Skeletal muscle cell (primary cell): ENCODE measurements at regions not wholly inside any gene's neighbourhood (a gene's known extent, or its start where the extent isn't known, plus 50 kb on each side); places are given as distances from the start of the nearest gene placed in this dataset.

Experiments
- DNase-seq: peaks from one replicate; pipeline ENCODE4 v3.0.0-alpha.2; 2010; ENCODE audit warnings: low read depth
- H3K4me3 ChIP-seq: 2 replicates; pipeline ENCODE4 v1.5.1; 2011; ENCODE audit warnings: low read depth, mild to moderate bottlenecking, control low read depth, low read length, moderate library complexity

DNA sequence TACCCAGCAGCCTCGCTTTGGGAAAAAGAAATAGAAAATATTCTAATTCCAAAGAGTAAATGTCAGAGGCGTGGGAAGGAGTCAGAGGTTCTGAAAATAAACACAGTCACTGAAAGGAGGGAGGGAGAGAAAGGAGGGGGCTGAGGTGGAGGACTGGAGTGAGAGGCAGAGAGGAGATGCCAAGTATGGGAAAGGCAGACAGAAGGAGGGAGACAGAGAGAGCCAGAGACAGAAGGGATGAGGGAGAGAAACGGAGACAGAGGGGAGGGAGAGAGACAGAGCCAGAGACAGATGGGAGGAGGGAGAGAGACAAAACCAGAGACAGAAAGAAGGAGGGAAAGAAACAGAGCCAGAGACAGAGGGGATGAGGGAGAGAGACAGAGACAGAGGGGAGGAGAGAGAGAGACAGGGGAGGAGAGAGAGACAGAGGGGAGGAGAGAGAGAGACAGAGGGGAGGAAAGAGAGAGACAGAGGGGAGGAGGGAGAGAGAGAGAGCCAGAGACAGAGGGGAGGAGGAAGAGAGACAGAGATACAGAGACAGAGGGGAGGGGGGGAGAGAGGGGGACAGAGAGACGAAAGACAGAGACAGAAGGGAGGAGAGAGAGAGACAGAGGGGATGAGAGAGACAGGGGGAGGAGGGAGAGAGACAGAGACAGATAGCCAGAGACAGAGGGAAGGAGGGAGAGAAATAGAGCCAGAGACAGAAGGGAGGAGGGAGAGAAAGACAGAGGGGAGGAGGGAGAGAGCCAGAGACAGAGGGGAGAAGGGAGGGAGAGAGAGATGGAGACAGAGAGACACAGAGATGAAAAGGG lies 525.5 kb downstream of the MATN1 start:
- H3K4me3 ChIP-seq = no peak overlapping the region
- DNase-seq = no peak

DNA sequence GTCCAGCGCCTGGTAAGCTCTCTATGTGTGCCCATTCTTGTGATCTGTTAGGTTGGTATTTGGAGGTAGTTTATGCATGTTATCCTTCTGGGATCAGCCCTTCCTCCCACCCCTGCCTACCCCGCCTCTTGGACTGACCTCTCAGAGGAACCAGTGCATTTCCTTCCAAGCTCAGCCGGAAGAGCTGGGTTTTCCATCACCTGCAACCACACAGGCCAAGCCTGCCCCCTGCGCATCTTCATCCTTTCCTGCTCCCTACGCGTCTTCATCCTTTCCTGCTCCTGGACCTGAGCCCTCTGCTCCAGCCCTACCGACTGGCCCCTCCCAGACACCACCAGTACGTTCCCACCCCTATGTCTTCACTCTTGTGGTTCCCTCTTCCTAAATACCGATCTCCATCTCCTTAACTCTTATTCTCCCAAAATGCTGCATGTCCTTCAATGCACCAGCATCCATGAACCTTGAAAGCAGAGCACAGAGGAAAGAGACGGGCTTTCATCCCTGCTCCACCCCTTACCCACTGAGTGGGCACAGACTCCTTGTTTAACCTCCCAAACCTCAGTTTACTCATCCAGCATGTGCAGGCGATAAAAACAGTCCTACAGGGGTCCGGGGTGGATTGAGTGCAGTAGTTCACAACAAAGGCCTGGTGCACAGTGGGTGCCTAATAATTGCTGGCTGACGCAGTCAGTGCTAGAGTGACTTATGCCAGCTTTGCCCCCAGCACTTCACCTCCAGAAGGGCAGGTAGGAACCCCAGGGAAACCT lies 526.3 kb downstream of the MATN1 start:
- no peak overlapping the region for H3K4me3 ChIP-seq
- DNase-seq = no peak

DNA sequence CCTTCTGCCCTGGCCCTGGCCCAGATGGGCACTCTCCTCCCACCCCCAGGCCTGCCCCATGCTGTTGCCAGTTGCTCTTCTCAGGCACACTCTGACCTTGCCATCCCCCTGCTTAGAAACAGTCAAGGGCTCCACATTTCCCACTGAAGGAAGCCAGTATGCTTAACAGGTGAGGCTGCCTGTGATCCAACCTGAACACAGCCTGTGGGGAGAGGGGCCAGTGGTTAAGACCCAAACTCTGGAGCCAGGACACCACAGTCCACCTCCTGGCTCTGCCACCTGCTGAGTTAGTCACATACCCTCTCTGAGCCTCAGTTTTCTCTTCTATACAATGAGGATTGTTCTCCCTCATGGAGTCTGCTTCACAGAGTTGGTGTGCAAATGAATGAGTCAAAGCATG lies 526.9 kb downstream of the MATN1 start:
- DNase-seq = no peak
- no peak overlapping the region for H3K4me3 ChIP-seq

DNA sequence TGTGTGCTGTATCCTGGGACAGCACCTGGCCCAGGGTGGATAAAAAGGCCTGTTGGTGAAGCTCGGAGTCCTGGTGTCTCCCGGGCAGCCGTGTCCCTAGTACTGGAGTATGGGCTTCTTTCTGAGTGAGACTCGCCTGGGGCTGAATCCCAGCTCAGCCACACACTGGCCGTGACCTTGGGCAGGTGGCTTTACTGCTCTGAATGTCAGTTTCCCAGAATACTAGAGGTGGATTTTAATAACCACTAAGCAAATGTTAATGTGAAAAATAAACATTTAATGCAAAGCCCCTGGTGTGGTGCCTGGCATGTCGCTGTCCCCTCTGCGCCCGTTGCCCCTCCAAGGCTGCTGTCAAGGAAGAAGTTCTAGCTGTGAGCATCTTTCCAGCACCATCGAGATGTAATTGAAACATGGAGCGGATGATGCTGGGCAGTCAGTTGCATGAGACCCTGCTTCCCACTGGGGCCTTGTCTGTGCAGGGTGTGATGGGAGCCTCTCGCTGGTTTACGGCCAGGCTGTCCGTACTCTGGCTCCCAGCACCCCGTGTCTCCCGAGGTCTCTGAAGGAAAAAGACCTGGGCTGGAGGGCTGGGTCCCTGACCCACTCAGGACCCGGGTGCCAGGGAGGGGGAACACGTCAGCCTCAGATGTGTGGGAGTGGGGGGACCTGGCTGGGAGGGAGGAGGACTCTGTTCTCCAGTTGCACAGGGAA lies 527.8 kb downstream of the MATN1 start:
- DNase-seq = no peak
- no peak overlapping the region for H3K4me3 ChIP-seq

DNA sequence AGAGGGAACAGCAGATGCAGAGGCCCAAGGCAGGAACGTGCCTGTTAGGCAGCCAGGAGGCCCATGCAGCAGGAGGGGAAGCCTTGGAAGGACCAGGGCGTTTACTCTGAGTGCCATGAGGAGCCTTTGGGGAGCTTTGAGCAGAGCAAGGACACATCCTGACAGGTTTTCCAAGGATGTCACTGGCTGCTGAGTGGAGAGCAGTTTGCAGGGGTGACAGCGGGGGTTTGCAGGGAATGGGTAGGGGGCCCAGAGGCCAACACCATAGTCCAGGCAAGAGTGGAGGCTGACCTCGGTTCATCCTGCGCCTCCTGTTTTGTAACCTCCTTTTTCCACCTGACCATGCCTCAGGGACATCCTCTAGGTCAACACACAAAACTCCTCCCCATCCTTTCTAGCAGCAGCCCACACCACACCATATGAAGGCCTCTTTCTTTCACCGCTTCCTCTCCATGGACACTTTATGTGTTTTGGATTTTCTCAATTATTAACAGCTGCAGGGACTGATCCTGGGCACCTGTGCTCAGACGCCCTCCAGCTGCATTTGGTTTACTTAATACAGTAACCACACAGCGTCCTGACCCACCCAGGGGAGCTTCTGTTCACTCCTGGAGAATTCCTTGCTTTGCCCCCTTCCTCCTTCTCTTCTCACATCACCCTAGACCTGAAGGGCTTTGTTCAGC lies 528.5 kb downstream of the MATN1 start:
- DNase-seq = no peak
- H3K4me3 ChIP-seq = no peak overlapping the region

DNA sequence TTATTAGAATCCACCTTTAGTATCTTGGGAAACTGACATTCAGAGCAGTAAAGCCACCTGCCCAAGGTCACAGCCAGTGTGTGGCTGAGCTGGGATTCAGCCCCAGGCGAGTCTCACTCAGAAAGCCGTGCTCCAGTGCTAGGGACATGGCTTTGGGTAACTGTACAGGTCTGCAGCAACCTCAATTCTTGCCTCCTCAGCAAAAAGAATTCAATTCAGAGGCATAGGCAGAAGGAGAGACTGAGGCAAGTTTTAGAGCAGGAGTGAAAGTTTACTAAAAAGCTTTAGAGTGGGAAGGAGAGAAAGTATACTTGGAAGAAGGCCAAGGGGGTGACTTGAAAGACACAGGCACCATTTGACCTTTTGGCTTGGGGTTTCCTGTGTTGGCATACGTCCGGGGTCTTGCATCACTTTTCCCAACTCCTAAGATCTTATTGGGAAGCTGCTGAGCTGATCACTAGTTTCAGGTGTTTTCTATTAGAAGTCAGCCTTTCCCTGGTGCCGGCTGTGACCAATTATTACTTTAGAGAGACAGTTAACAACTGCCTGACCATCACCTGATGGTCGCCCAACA lies 529.3 kb downstream of the MATN1 start:
- H3K4me3 ChIP-seq = no peak overlapping the region
- DNase-seq = no peak

DNA sequence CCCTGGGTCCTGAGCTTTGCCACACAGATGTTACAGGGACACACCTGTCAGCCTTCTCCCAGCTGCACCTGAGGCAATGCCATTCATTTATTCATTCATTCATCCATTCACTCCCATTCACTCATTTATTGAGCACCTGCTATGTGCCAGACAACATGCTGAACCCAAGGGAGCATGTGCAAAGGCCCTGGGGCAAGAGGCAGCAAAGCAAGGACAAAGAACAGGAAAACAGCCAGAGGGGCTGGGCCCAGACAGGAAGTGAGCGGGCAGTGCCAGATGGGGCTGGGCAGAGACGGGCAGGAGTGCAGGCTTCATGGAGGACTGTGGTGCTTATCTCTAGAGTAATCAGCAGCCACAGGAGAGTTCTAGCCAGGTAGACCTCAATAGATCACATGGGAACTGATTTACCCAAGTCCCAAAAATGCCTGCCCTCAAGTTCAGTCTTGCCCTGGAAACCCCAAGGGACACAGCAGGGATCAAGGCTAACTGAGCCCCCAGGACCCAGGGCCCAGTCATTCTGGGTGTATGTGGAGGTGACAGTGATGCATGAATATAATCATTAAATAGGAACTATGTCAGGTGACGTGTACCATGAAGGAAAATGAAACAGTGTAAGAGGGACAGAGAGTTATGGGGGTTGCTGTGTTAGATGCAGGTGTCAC lies 530.3 kb downstream of the MATN1 start:
- no peak overlapping the region for H3K4me3 ChIP-seq
- DNase-seq = no peak

DNA sequence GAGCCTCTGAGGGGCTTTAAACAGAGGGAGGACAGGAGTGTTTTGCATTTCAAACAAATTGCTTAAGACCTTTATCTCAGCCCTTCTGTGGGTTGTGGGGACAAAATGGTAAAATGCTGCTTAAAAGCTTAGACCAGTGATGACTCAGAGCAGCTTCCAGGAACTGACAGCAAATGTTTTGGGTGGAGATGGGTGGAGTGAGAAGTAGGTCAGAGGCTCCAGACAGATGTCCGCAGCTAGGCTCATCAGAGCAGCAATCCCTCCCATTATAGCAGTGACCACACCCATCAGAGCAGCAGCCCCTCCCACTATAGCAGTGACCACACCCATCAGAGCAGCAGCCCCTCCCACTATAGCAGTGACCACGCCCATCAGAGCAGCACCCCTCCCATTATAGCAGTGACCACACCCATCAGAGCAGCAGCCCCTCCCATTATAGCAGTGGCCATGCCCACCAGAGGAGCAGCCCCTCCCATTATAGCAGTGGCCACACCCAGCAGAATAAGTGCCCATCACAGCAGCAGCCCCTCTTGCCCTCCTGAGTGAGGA lies 532.2 kb downstream of the MATN1 start:
- DNase-seq = peak; percentile 2
- H3K4me3 ChIP-seq = no peak overlapping the region

DNA sequence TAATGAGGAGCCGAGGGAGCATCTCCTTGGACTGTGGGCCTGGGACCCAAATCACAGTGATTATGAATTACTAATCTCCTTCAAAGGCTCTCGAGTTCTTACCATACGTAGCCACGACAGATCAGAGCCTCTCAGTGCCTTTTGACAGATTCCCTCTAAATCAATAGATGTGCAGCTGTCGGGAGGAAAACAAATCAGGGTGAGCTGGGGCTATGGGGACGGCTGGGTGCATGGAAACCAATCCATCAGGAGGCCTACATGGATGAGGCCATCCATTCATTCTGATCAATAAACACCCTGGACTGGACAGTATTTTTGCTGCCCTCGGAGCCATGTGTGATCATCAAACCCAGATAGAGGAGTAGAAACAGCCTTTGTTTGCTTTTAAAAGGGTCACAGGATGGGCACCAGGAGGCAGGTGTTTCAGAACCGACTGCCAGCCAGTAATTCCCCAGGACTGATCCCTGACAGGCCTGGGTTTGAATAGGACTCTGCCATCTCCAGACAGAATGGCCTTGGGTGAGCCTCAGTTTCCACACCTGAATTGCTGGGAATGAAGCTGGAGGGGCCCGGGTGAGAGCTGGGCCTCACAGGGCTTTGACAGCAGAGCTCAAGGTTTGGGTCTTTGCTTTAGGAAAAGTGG lies 532.8 kb downstream of the MATN1 start:
- DNase-seq = no peak
- H3K4me3 ChIP-seq = no peak overlapping the region

DNA sequence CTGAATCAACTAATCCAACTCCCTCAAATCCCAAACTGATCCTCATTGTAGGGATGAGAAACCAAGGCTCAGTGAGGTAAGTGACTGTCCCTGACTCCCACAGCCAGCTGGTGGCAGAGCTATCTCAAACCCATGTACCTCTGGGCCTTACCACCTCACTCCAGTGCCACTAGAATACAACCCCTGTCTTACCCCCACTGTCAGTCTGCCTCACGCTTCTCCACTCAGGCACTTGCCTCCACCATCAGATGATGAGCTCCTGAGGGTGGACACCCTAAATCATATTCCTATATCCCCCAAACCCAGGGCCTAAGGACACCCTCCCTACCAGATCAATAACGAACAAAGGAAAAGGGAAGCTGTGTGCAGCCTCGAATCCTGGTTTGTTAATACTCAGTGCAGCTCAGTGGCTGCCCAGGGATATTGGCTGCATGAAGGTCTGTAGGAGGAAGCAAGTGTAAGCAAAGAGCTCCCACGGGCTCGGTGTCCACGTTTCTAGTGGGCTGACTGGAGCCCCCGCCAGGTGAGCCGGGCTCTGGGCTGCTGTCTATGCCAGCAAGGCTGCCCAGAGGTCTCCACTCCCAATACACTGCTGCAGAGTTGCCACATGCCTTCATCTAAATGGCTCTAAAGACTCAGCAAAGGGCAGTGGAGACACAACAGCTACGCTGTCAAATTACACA lies 533.4 kb downstream of the MATN1 start:
- DNase-seq = no peak
- H3K4me3 ChIP-seq = no peak overlapping the region

DNA sequence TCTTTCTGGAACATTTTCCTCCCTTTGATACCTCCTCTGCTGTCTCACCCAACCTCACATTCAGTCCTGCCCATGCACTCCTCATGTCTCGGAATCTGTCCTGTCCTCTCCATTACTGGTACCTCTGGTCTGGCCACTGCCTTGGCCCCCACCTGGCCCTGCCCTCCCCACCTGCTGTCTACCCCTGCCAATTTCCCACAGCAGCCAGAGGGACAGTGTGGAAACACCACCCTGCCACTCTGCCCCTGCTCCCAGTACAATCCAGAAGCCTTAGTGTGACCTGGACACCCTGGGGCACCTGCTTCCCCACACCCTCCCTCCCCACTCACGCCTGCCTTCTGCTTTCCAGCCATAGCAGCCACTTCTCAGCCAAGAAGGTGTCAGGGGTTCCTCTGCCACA lies 534.4 kb downstream of the MATN1 start:
- no peak overlapping the region for H3K4me3 ChIP-seq
- DNase-seq = no peak

DNA sequence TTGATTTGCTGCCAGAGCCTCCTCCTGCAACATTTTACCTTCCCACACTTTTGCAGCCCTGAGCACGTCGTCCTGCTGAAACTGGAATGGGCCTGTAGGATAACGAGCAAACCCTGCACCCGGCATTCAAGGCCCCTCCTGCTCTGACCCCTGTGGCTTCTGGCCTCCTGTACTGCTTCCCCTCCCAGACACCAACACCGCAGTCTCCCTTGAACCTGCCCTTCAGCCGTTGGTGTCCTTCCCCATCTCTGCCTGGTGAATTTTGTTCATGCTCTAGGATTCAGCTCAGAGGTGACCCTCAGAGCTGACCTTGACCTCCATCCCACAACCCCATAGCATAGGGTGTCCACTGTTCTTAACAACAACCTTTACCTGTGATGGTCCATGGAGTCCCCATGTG lies 535.1 kb downstream of the MATN1 start:
- no peak for DNase-seq

DNA sequence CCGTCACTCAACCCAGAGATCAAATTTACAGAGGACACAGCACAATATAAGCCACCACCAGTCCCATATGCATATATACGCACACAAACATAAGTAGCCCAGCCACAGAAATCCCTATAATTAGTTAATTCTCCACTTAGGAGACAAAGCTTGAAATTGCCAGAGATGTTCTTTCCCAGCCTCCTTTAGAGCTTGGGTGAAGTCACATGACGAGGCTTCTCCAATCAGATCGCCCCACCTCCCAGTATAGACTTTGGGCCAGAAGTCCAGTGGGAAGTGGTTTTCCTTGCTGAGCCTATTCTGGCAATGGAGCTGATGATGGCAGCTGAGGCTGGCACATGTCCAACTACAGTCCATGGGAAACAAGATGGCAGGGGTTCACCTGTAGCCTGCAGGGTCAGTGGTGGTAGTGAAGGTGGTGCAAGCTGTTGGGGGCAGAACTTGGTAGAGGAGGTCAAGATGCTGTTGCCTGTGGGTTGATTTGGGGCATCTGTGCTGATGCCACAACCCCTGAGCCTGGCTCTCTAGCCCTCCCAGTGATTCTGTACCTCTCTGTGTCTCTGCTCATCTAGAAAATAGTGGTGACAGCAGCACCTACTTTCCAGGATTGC lies 535.9 kb downstream of the MATN1 start:
- no peak overlapping the region for H3K4me3 ChIP-seq
- DNase-seq = no peak

More for the DNA sequence above, 535.1 kb downstream of the MATN1 start:
- no peak overlapping the region for H3K4me3 ChIP-seq

DNA sequence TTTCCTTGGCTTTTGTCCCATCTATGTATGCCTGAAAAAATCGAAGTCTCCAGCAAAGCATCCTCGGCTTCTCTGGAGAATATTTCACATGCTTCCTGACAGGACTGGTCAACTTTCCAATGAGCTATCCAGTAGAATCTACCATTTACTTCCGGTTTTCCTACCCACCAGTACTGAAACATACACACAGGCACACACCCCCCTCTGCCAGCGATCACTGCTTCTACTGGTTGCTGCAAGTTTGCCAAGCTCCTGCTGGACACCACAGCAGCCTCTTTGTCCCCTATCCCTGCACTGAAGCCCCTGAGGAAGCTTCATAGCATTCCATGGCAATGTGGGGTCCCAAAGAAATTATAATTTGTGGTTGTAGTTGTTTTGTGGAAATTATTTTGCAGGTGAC lies 536.8 kb downstream of the MATN1 start:
- H3K4me3 ChIP-seq = no peak overlapping the region
- no peak for DNase-seq

DNA sequence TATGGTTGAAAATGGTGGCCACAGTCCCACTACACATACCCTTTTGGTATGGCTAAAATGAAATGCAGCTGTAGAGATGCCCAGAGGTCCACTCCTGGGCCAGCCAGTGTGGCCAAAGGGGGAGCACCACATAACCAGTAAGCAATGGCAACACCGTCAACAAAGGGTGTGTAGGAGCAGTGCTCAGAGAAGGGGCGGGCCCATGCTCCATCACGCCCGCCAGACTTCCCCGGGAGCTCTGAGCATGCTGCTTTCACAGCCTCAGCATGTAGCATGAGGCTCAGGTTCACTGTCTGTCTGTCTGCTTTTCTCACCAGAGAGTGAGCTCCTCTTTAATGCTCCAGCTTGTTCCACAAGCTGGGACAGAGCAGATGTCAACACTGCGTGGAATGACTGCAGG lies 537.6 kb downstream of the MATN1 start:
- no peak overlapping the region for H3K4me3 ChIP-seq
- DNase-seq = no peak

DNA sequence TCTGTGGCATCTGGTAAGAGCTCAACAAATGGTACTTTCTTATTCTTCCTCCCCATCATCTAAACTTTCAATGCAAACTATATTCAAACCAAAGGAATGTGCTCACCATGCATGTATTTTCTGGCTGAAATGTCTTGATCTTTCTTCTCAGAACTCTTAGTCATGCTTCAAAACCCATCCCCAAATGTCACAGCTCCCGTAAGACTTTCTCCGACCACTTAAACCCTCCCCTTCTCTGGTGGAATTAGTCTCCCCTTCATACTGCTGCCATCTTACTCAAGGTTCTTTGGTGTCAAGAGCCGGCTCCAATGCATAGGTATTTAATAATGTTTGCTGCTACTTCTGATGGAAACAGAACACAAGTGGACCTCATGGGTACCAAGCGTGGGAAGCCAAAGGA lies 538.1 kb downstream of the MATN1 start:
- no peak overlapping the region for H3K4me3 ChIP-seq
- DNase-seq = no peak

DNA sequence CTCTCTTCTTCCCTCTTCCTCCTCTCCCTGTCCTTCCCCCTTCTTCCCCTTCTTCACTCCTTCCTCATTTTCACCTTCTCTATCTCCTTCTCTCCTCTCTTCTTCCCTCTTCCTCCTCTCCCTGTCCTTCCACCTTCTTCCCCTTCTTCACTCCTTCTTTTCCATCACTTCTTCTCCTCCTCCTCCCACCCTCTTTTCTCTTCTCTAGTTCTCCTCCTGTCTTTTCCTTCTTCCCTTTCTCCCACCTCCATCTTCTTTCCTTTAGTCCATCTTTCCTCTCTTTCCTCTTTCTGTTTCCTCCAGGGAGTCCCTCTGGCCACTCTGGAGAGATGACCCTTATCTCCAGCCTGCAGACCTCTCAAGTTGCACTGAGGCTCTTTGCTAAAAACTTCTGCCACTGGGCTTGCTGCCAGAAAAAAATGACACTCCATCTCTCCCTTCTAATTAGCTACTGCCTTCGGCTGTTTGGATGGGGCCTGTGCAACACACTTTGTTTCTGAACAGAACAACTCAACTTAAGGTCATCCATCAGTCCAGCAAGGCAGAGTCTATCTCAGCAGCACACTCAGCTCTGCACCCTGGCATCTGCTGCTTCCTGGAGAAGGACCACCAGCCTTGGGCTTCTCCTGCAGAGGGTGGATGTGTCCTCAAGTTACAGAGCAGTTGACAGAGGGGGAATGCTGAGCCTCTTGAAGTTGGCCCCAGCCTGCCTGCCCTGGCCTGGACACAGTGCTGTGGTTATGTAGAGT lies 538.8 kb downstream of the MATN1 start:
- H3K4me3 ChIP-seq = no peak overlapping the region
- no peak for DNase-seq
